Activated naive CD8-positive, alpha-beta T cell treated with anti-CD3 and anti-CD28 coated beads, Interleukin-2, amount 50 U/mL, for 24 hours (primary cell): ENCODE measurements at regions not wholly inside any gene's neighbourhood (a gene's known extent, or its start where the extent isn't known, plus 50 kb on each side); places are given as distances from the start of the nearest gene placed in this dataset.
A peak's percentile ranks its signal among the peaks of the same experiment; 100 is the strongest.
"Not testable (repeated sequence)": the region's sequence is repeated elsewhere in the genome, so short reads cannot be mapped to it uniquely, and the experiment has no call there.

ENCODE experiments used
- ATAC-seq: fragments of 150-1000 bp; cut with Tn5 transposase; one replicate; pipeline ENCODE4 v1.10.0; 2021
- DNase-seq: peaks from one replicate; pipeline ENCODE4 v3.0.0; 2021
- H3K27ac Mint-ChIP-seq: one replicate; pipeline ENCODE4 v1.8.0; 2021; ENCODE audit warnings: mild to moderate bottlenecking, mixed read lengths
- H3K27me3 Mint-ChIP-seq: one replicate; pipeline ENCODE4 v1.8.0; 2021; ENCODE audit warnings: mixed read lengths
- H3K36me3 Mint-ChIP-seq: one replicate; pipeline ENCODE4 v1.8.0; 2021; ENCODE audit warnings: low read depth, mixed read lengths
- H3K4me1 Mint-ChIP-seq: one replicate; pipeline ENCODE4 v1.8.0; 2021; ENCODE audit warnings: mixed read lengths
- H3K4me3 Mint-ChIP-seq: one replicate; pipeline ENCODE4 v1.8.0; 2021; ENCODE audit warnings: mild to moderate bottlenecking, moderate library complexity, mixed read lengths
- H3K9me3 Mint-ChIP-seq: one replicate; pipeline ENCODE4 v1.8.0; 2021; ENCODE audit warnings: mixed read lengths

- Mint-ChIP-seq H3K4me1 (no peaks in the 10 kb centered on the region), H3K4me3 (no peak overlapping the region), H3K27me3 (no peaks in the 10 kb centered on the region), H3K36me3 (no peaks in the 10 kb centered on the region), H3K27ac (no peak overlapping the region), H3K9me3 (no peaks in the 10 kb centered on the region)
- ATAC-seq (peak; percentile 61), DNase-seq (no peak)
Observed at GRCh38 chr3:35849496-35849895, 210.2 kb downstream of the ARPP21 start.

- DNase-seq = no peak
- Mint-ChIP-seq H3K36me3 (no peaks in the 10 kb centered on the region), H3K27me3 (no peaks in the 10 kb centered on the region), H3K4me3 (no peak overlapping the region), H3K9me3 (no peaks in the 10 kb centered on the region), H3K27ac (no peak overlapping the region), H3K4me1 (no peaks in the 10 kb centered on the region)
- no peak for ATAC-seq
Observed at GRCh38 chr3:35849963-35850362, 210.6 kb downstream of the ARPP21 start.

- H3K27ac Mint-ChIP-seq = no peak overlapping the region
- ATAC-seq = no peak
- no peaks in the 10 kb centered on the region for H3K9me3 Mint-ChIP-seq
Observed at GRCh38 chr3:35857004-35857403, 217.7 kb downstream of the ARPP21 start.

GRCh38 chr3:35862057-35862456 lies 222.7 kb downstream of the ARPP21 start:
- no peaks in the 10 kb centered on the region for H3K27me3 Mint-ChIP-seq
- no peak overlapping the region for H3K4me3 Mint-ChIP-seq
- H3K4me1 Mint-ChIP-seq = peaks cover 2% of the 10 kb centered on the region
- H3K9me3 Mint-ChIP-seq = no peaks in the 10 kb centered on the region
- H3K36me3 Mint-ChIP-seq = no peaks in the 10 kb centered on the region
- no peak for ATAC-seq
- no peak for DNase-seq
- no peak overlapping the region for H3K27ac Mint-ChIP-seq

More at GRCh38 chr3:35857004-35857403, 217.7 kb downstream of the ARPP21 start:
- no peaks in the 10 kb centered on the region for H3K27me3 Mint-ChIP-seq
- H3K4me1 Mint-ChIP-seq = peaks cover 2% of the 10 kb centered on the region
- H3K4me3 Mint-ChIP-seq = no peak overlapping the region
- DNase-seq = no peak
- no peaks in the 10 kb centered on the region for H3K36me3 Mint-ChIP-seq

GRCh38 chr3:35864871-35865270 lies 225.5 kb downstream of the ARPP21 start:
- Mint-ChIP-seq H3K36me3 (no peaks in the 10 kb centered on the region), H3K4me3 (no peak overlapping the region), H3K4me1 (no peaks in the 10 kb centered on the region), H3K9me3 (no peaks in the 10 kb centered on the region), H3K27me3 (no peaks in the 10 kb centered on the region), H3K27ac (no peak overlapping the region)
- ATAC-seq (no peak), DNase-seq (no peak)

- H3K9me3 Mint-ChIP-seq = no peaks in the 10 kb centered on the region
- no peaks in the 10 kb centered on the region for H3K4me1 Mint-ChIP-seq
- no peak for DNase-seq
- no peak for ATAC-seq
- no peak overlapping the region for H3K27ac Mint-ChIP-seq
- no peak overlapping the region for H3K4me3 Mint-ChIP-seq
- H3K36me3 Mint-ChIP-seq = no peaks in the 10 kb centered on the region
- no peaks in the 10 kb centered on the region for H3K27me3 Mint-ChIP-seq
Observed at GRCh38 chr3:35867791-35868190, 228.5 kb downstream of the ARPP21 start.

- no peak for ATAC-seq
- Mint-ChIP-seq H3K27me3 (no peaks in the 10 kb centered on the region), H3K36me3 (no peaks in the 10 kb centered on the region), H3K27ac (no peak overlapping the region), H3K4me1 (no peaks in the 10 kb centered on the region), H3K9me3 (no peaks in the 10 kb centered on the region), H3K4me3 (no peak overlapping the region)
- DNase-seq = no peak
Observed at GRCh38 chr3:35871009-35871408, 231.7 kb downstream of the ARPP21 start.

- H3K4me1 Mint-ChIP-seq = no peaks in the 10 kb centered on the region
- DNase-seq (no peak), ATAC-seq (no peak)
- H3K9me3 Mint-ChIP-seq = peaks cover 7% of the 10 kb centered on the region
- no peak overlapping the region for H3K27ac Mint-ChIP-seq
- H3K36me3 Mint-ChIP-seq = no peaks in the 10 kb centered on the region
- peaks cover 3% of the 10 kb centered on the region for H3K27me3 Mint-ChIP-seq
- no peak overlapping the region for H3K4me3 Mint-ChIP-seq
Observed at GRCh38 chr3:35883929-35884328, 244.6 kb downstream of the ARPP21 start.

GRCh38 chr3:35894735-35895134 lies 255.4 kb downstream of the ARPP21 start:
- Mint-ChIP-seq H3K27me3 (no peaks in the 10 kb centered on the region), H3K27ac (no peak overlapping the region), H3K4me3 (no peak overlapping the region), H3K36me3 (no peaks in the 10 kb centered on the region), H3K9me3 (no peaks in the 10 kb centered on the region), H3K4me1 (no peaks in the 10 kb centered on the region)
- DNase-seq = no peak
- no peak for ATAC-seq

- DNase-seq = no peak
- no peaks in the 10 kb centered on the region for H3K36me3 Mint-ChIP-seq
- H3K9me3 Mint-ChIP-seq = no peaks in the 10 kb centered on the region
- no peaks in the 10 kb centered on the region for H3K4me1 Mint-ChIP-seq
- no peaks in the 10 kb centered on the region for H3K27me3 Mint-ChIP-seq
- ATAC-seq = no peak
- no peak overlapping the region for H3K4me3 Mint-ChIP-seq
- no peak overlapping the region for H3K27ac Mint-ChIP-seq
Observed at GRCh38 chr3:35899245-35899644, 259.9 kb downstream of the ARPP21 start.

GRCh38 chr3:35900079-35900478 lies 260.8 kb downstream of the ARPP21 start:
- no peak for DNase-seq
- Mint-ChIP-seq H3K27me3 (no peaks in the 10 kb centered on the region), H3K27ac (no peak overlapping the region), H3K4me1 (no peaks in the 10 kb centered on the region), H3K4me3 (no peak overlapping the region), H3K9me3 (no peaks in the 10 kb centered on the region), H3K36me3 (no peaks in the 10 kb centered on the region)
- ATAC-seq = no peak

- no peaks in the 10 kb centered on the region for H3K27me3 Mint-ChIP-seq
- DNase-seq (peak; percentile 55), ATAC-seq (no peak)
- H3K9me3 Mint-ChIP-seq = no peaks in the 10 kb centered on the region
- H3K27ac Mint-ChIP-seq = no peak overlapping the region
- no peaks in the 10 kb centered on the region for H3K36me3 Mint-ChIP-seq
- no peak overlapping the region for H3K4me3 Mint-ChIP-seq
- no peaks in the 10 kb centered on the region for H3K4me1 Mint-ChIP-seq
Observed at GRCh38 chr3:35908366-35909232, 269.3 kb downstream of the ARPP21 start.

- Mint-ChIP-seq H3K9me3 (peaks cover 16% of the 10 kb centered on the region), H3K4me3 (no peak overlapping the region), H3K4me1 (no peaks in the 10 kb centered on the region), H3K27me3 (no peaks in the 10 kb centered on the region), H3K36me3 (no peaks in the 10 kb centered on the region), H3K27ac (no peak overlapping the region)
- DNase-seq = no peak
- ATAC-seq = no peak
Observed at GRCh38 chr3:35919160-35919559, 279.8 kb downstream of the ARPP21 start.

GRCh38 chr3:35921718-35922117 lies 282.4 kb downstream of the ARPP21 start:
- no peak overlapping the region for H3K27ac Mint-ChIP-seq
- DNase-seq = no peak
- no peaks in the 10 kb centered on the region for H3K4me1 Mint-ChIP-seq
- H3K9me3 Mint-ChIP-seq = peaks cover 16% of the 10 kb centered on the region
- no peaks in the 10 kb centered on the region for H3K36me3 Mint-ChIP-seq
- ATAC-seq = no peak
- no peak overlapping the region for H3K4me3 Mint-ChIP-seq
- H3K27me3 Mint-ChIP-seq = no peaks in the 10 kb centered on the region

GRCh38 chr3:35924070-35924469 lies 284.7 kb downstream of the ARPP21 start:
- H3K27me3 Mint-ChIP-seq, H3K27ac Mint-ChIP-seq, H3K4me1 Mint-ChIP-seq, DNase-seq, H3K36me3 Mint-ChIP-seq, H3K4me3 Mint-ChIP-seq: not testable (repeated sequence)
- peaks cover 16% of the 10 kb centered on the region for H3K9me3 Mint-ChIP-seq
- ATAC-seq = peak; percentile 63

GRCh38 chr3:35927441-35927840 lies 288.1 kb downstream of the ARPP21 start:
- no peaks in the 10 kb centered on the region for H3K9me3 Mint-ChIP-seq
- H3K4me3 Mint-ChIP-seq = no peak overlapping the region
- DNase-seq (no peak), ATAC-seq (no peak)
- H3K4me1 Mint-ChIP-seq = no peaks in the 10 kb centered on the region
- H3K27me3 Mint-ChIP-seq = no peaks in the 10 kb centered on the region
- H3K27ac Mint-ChIP-seq = no peak overlapping the region
- H3K36me3 Mint-ChIP-seq = no peaks in the 10 kb centered on the region
